Fibroblast of villous mesenchyme (primary cell): ENCODE measurements at regions not wholly inside any gene's neighbourhood (a gene's known extent, or its start where the extent isn't known, plus 50 kb on each side); places are given as distances from the start of the nearest gene placed in this dataset.

ENCODE experiments used
- DNase-seq: peaks from one replicate; pipeline ENCODE4 v3.0.0-alpha.2; 2010; ENCODE audit warnings: low read depth
- H3K4me3 ChIP-seq: 2 replicates; pipeline ENCODE4 v1.5.1; 2011; ENCODE audit warnings: low read depth, mild to moderate bottlenecking, low read length
- TF ChIP-seq, protein P1 (sequence below): IDR thresholded peaks from 2 replicates; pipeline ENCODE4 v1.5.1; 2012; ENCODE audit warnings: low read depth, mild to moderate bottlenecking, low read length; ENCODE audit not compliant: insufficient read depth

- no peak overlapping the region for H3K4me3 ChIP-seq
- TF ChIP-seq, protein P1, sequence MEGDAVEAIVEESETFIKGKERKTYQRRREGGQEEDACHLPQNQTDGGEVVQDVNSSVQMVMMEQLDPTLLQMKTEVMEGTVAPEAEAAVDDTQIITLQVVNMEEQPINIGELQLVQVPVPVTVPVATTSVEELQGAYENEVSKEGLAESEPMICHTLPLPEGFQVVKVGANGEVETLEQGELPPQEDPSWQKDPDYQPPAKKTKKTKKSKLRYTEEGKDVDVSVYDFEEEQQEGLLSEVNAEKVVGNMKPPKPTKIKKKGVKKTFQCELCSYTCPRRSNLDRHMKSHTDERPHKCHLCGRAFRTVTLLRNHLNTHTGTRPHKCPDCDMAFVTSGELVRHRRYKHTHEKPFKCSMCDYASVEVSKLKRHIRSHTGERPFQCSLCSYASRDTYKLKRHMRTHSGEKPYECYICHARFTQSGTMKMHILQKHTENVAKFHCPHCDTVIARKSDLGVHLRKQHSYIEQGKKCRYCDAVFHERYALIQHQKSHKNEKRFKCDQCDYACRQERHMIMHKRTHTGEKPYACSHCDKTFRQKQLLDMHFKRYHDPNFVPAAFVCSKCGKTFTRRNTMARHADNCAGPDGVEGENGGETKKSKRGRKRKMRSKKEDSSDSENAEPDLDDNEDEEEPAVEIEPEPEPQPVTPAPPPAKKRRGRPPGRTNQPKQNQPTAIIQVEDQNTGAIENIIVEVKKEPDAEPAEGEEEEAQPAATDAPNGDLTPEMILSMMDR, result no peak
- DNase-seq, result no peak
These were observed 1646.5 kb downstream of the MRPL39 start for GRCh38 chr21:23960769-23961168.

DNA sequence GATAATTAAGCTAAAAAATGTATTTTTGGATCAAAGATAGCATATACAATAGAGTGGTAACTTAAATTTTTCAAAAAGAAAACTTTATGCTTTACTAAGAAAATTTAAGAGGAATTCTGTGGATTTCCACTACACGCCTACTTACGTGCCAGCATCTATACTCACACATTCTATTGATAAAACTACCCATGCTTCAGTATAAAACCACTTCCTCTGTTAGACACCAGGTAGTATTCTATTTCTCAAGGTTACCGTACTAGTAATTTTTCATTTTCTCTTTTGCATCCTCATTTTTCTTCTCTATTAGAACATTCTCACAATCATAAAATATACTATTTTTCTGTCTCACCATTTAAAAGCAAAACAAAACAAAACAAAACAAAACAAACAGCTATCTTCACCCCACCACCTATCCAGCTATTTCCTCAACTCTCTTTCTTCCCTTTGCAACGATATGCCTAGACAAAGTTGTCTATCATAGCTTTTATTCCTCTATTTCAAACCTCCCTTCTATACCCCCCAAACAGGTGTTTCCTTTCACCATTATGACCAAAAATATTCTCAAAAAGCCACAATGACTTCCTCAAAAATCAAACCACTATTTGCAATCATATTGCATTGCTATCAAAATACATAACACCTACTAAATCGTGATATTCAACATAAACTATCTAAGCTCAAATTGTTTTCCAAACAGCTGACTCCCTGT lies 1652.0 kb downstream of the MRPL39 start:
- no peak overlapping the region for H3K4me3 ChIP-seq
- TF ChIP-seq, protein P1, result no peak
- no peak for DNase-seq

- DNase-seq, result no peak
- TF ChIP-seq, protein P1, result no peak
- no peak overlapping the region for H3K4me3 ChIP-seq
These were observed 1655.0 kb downstream of the MRPL39 start for GRCh38 chr21:23952269-23952668.

DNA sequence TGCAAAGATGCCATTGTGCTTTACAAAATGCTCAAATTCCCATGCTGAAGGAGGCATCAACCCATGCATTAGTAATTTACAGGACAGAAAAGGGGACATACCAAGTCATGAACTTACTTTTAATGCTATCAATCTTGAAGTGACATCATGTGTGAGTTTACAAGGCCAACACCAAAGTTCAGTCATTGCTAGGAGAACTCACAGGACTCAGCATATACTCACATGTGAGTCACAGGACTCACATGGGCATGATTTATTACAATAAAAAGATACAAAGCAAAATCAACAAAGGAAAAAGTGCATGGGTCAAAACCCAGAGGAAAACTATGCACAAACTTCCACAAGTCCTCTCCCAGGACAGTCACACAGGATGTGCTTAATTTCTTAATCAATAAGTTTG lies 1656.0 kb downstream of the MRPL39 start:
- TF ChIP-seq, protein P1, result no peak
- no peak overlapping the region for H3K4me3 ChIP-seq
- DNase-seq, result no peak

DNA sequence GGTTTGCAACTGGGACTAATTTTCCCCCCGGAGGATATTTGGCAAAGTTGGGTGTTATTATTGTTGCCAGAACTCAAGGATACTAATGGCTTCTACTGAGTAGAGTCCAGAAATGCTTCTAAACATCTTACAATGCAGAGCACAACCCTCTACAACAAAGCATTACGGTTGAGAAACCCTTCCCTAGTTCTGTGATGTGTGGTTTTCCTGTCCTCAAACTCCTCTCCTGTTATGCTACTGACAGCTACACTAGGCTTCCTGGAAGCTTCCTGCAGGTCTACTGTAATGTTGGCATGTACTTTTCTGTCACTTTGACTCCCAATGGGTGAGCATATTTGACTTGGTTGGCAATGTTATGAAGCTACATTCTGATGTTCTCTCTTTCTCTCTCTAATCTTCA lies 1656.9 kb downstream of the MRPL39 start:
- TF ChIP-seq, protein P1, result no peak
- DNase-seq, result no peak
- no peak overlapping the region for H3K4me3 ChIP-seq

- TF ChIP-seq, protein P1, result no peak
- DNase-seq, result no peak
- no peak overlapping the region for H3K4me3 ChIP-seq
These were observed 1657.8 kb downstream of the MRPL39 start for GRCh38 chr21:23949493-23949892.
